Ishikawa (cell line): ENCODE measurements at regions not wholly inside any gene's neighbourhood (a gene's known extent, or its start where the extent isn't known, plus 50 kb on each side); places are given as distances from the start of the nearest gene placed in this dataset.

Experiments
- CEBPB ChIP-seq: IDR thresholded peaks from 2 replicates; pipeline ENCODE4 v1.6.1; 2012
- CREB1 ChIP-seq: IDR thresholded peaks from 2 replicates; pipeline ENCODE4 v1.6.1; 2012; ENCODE audit warnings: low read depth
- EGR1 ChIP-seq: IDR thresholded peaks from 2 replicates; pipeline ENCODE4 v1.6.1; 2012
- EP300 ChIP-seq: IDR thresholded peaks from 2 replicates; pipeline ENCODE4 v1.6.1; 2012; ENCODE audit warnings: borderline replicate concordance
- FOXM1 ChIP-seq: IDR thresholded peaks from 2 replicates; pipeline ENCODE4 v1.6.1; 2012; ENCODE audit warnings: low read depth, borderline replicate concordance
- NFIC ChIP-seq: IDR thresholded peaks from 2 replicates; pipeline ENCODE4 v1.6.1; 2012
- RAD21 ChIP-seq: IDR thresholded peaks from 2 replicates; pipeline ENCODE4 v1.6.1; 2012; ENCODE audit warnings: low read depth
- TAF1 ChIP-seq: IDR thresholded peaks from 2 replicates; pipeline ENCODE4 v1.6.1; 2012; ENCODE audit warnings: low read depth, mild to moderate bottlenecking
- TCF12 ChIP-seq: IDR thresholded peaks from 2 replicates; pipeline ENCODE4 v1.6.1; 2012; ENCODE audit warnings: low read depth
- TEAD4 ChIP-seq: IDR thresholded peaks from 2 replicates; pipeline ENCODE4 v1.6.1; 2012
- YY1 ChIP-seq: IDR thresholded peaks from 2 replicates; pipeline ENCODE4 v1.6.1; 2012; ENCODE audit warnings: low read depth
- ZBTB7A ChIP-seq: IDR thresholded peaks from 2 replicates; pipeline ENCODE4 v1.6.1; 2012; ENCODE audit warnings: low read depth
- TF ChIP-seq, protein P1 (sequence below): IDR thresholded peaks from 2 replicates; pipeline ENCODE4 v1.6.1; 2012
- TF ChIP-seq, protein P2 (sequence below): IDR thresholded peaks from 2 replicates; pipeline ENCODE4 v1.6.1; 2012
- TF ChIP-seq, protein P3 (sequence below): IDR thresholded peaks from 2 replicates; pipeline ENCODE4 v1.6.1; 2012; ENCODE audit warnings: low read depth, mild to moderate bottlenecking

DNA sequence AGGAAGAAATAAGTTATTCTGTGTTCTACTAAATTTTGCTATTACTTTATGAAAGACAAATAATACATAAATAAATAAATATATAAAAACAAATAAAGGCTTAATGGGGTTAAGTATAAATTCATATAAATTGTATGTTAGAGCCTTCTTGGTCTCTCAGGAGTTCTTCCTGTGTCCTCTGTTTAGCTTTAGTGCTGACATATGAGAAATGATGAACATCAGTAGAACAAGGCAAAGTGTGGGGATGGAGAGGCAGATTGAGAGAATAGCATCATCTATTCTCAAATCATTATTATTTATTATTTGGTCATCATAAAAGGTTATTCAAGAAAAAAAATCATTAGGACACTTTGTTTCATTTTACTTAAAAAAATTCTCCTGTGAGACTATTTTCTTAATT, 468.1 kb upstream of the CHST9 start:
- TF ChIP-seq NFIC (no peak), TEAD4 (no peak), EP300 (no peak), CEBPB (no peak), YY1 (no peak), EGR1 (no peak), TCF12 (no peak), CREB1 (no peak), ZBTB7A (no peak), FOXM1 (no peak), RAD21 (no peak)
- TF ChIP-seq, protein P1, sequence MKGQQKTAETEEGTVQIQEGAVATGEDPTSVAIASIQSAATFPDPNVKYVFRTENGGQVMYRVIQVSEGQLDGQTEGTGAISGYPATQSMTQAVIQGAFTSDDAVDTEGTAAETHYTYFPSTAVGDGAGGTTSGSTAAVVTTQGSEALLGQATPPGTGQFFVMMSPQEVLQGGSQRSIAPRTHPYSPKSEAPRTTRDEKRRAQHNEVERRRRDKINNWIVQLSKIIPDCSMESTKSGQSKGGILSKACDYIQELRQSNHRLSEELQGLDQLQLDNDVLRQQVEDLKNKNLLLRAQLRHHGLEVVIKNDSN: no peak
- TF ChIP-seq, protein P2, sequence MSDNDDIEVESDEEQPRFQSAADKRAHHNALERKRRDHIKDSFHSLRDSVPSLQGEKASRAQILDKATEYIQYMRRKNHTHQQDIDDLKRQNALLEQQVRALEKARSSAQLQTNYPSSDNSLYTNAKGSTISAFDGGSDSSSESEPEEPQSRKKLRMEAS: no peak
- TF ChIP-seq, protein P3, sequence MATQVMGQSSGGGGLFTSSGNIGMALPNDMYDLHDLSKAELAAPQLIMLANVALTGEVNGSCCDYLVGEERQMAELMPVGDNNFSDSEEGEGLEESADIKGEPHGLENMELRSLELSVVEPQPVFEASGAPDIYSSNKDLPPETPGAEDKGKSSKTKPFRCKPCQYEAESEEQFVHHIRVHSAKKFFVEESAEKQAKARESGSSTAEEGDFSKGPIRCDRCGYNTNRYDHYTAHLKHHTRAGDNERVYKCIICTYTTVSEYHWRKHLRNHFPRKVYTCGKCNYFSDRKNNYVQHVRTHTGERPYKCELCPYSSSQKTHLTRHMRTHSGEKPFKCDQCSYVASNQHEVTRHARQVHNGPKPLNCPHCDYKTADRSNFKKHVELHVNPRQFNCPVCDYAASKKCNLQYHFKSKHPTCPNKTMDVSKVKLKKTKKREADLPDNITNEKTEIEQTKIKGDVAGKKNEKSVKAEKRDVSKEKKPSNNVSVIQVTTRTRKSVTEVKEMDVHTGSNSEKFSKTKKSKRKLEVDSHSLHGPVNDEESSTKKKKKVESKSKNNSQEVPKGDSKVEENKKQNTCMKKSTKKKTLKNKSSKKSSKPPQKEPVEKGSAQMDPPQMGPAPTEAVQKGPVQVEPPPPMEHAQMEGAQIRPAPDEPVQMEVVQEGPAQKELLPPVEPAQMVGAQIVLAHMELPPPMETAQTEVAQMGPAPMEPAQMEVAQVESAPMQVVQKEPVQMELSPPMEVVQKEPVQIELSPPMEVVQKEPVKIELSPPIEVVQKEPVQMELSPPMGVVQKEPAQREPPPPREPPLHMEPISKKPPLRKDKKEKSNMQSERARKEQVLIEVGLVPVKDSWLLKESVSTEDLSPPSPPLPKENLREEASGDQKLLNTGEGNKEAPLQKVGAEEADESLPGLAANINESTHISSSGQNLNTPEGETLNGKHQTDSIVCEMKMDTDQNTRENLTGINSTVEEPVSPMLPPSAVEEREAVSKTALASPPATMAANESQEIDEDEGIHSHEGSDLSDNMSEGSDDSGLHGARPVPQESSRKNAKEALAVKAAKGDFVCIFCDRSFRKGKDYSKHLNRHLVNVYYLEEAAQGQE: no peak

DNA sequence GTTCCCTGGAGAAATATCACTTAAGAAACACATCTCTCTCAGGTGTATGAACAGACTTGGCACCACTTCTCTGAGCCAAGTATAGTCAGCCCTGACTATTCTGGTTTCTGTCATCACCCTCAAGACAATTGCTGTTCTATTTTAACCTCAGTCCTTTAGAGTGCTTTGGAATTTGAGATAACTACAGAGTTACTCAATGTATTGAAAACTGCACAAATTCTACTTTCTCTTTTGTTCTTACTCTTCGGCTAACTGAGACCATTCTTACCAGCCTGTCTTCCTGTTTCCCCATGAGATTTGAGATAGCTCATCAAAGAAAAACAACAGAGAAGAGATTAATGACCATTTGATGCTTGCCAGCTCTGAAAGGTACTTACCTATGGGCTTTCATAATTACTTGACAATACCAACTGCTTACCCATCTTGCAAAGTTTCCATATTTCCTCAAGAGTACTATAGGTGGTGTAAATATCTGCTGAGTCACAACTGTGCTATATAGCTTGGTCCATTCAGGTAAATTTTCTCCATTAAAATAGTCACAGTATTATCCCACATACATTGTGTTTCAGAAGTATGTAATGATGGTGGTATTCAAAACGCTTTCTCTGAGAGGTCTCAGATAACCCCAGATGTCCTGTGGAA, 467.5 kb upstream of the CHST9 start:
- TF ChIP-seq, protein P2: no peak
- TF ChIP-seq, protein P3: no peak
- TF ChIP-seq NFIC (no peak), YY1 (no peak), CEBPB (no peak), CREB1 (no peak), ZBTB7A (no peak), TEAD4 (no peak), FOXM1 (no peak), RAD21 (no peak), TAF1 (no peak), EGR1 (no peak), TCF12 (no peak), EP300 (no peak)
- TF ChIP-seq, protein P1: no peak

DNA sequence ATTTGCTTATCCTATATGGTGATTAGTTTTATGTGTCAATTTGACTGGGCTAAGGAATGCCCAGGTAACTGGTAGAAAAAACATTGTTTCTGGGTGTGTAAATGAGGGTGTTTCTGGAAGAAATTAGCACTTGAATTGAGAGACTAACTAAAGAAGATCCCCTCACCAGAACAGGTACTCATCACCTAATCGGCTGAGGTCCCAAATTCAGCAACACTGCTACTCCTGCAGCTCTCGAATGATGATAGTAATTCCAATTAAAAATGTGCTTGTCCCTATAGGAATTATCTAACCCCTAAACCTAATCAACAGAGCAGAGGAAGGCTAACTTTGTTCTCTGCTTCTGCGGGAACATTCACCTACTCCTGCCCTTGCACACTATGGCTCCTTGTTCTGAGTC, 464.5 kb upstream of the CHST9 start:
- TF ChIP-seq FOXM1 (no peak), RAD21 (no peak), YY1 (no peak), TAF1 (no peak), EP300 (no peak), CEBPB (no peak), ZBTB7A (no peak), EGR1 (no peak)
- TF ChIP-seq, protein P3: no peak

GRCh38 chr18:27645929-27646328, 460.8 kb upstream of the CHST9 start:
- TF ChIP-seq CEBPB: no peak
- TF ChIP-seq TEAD4: no peak
